ENCODE measurements at regions not wholly inside any gene's neighbourhood (a gene's known extent, or its start where the extent isn't known, plus 50 kb on each side); places are given as distances from the start of the nearest gene placed in this dataset.

DNA sequence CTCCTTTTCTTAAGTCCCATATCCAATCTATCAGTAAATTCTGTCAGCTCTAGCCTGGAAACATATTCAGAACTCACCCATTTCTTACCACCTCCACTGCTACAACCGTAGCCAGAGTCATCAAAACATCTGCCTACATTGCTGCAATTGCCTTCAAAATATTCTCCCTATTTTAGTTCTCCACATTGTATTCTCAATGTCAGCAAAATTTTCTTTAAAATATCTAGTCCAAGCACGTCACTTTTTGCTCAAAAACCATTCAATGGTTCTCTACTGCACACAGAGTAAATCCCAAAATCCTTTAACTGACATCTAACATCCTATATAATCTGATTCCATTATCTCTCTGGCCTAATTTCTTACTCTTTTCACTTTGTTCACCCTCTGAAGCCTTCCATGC is 68.5 kb upstream of the ERBB4 start:
- TF ChIP-seq CTCF (IDR thresholded peaks at IDR 0.05; ENCODE audit: insufficient read depth, low read length, severe bottlenecking) = no peak
- H3K27me3 ChIP-seq (ENCODE audit: control insufficient read depth, insufficient read depth, low read length) = no peaks in the 10 kb centered on the region
- FAIRE-seq (no peak), DNase-seq (ENCODE audit: low read depth) (no peak)
- H3K36me3 ChIP-seq (ENCODE audit: control insufficient read depth, insufficient read depth, low read length) = no peaks in the 10 kb centered on the region
- H3K4me3 ChIP-seq (ENCODE audit: low read depth, low read length) = no peak overlapping the region

- no peak for TF ChIP-seq CTCF (IDR thresholded peaks at IDR 0.05; ENCODE audit: insufficient read depth, low read length, severe bottlenecking)
- FAIRE-seq (no peak), DNase-seq (ENCODE audit: low read depth) (no peak)
- Histone ChIP-seq H3K4me3 (ENCODE audit: low read depth, low read length) (no peak overlapping the region), H3K36me3 (ENCODE audit: control insufficient read depth, insufficient read depth, low read length) (no peaks in the 10 kb centered on the region), H3K27me3 (ENCODE audit: control insufficient read depth, insufficient read depth, low read length) (no peaks in the 10 kb centered on the region)
Measured at GRCh38 chr2:212606232-212606631, 67.6 kb upstream of the ERBB4 start.

DNA sequence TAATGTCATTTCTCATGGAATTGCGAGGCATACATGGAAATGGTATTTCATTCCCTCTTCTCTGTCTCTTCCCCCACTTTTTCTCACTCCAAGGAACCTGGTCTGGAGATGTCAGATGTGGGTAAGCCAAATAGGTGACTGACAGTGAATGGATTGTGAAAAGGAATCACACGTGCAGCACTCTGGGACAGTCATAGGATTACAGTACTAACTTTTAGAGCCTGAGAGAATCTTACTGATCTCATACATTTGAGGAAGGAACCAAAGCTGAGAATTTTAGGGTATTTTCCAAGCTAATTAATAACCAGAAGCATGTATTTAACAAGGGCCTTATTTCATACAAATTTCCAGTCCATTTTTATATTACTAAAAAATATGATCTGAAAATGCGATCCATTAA is 58.1 kb upstream of the ERBB4 start:
- TF ChIP-seq CTCF (IDR thresholded peaks at IDR 0.05; ENCODE audit: insufficient read depth, low read length, severe bottlenecking) = no peak
- DNase-seq (ENCODE audit: low read depth) (no peak), FAIRE-seq (no peak)
- H3K4me3 ChIP-seq (ENCODE audit: low read depth, low read length) = no peak overlapping the region
- H3K36me3 ChIP-seq (ENCODE audit: control insufficient read depth, insufficient read depth, low read length) = no peaks in the 10 kb centered on the region
- H3K27me3 ChIP-seq (ENCODE audit: control insufficient read depth, insufficient read depth, low read length) = no peaks in the 10 kb centered on the region

DNA sequence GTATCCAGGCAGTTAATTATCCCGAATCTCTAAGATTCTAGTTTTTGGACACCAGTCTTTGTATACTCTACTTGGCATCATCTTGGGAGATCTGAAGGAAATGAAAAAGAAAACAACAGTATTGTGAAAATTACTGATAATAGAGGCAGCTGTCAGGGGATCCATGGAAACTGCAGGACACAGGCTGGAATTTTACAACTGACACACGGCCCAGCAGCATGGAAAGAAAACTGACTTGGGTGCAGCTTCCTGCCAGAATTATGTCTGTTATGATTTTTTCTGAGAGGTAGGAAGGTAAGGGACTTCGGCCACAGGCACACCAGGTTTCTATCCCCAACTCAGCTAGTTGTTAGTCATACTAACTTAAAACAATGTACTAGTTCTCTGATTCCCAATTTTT is 57.7 kb upstream of the ERBB4 start:
- H3K36me3 ChIP-seq (ENCODE audit: control insufficient read depth, insufficient read depth, low read length) = no peaks in the 10 kb centered on the region

GRCh38 chr2:212595036-212595654 is 56.5 kb upstream of the ERBB4 start:
- Histone ChIP-seq H3K4me3 (ENCODE audit: low read depth, low read length) (no peak overlapping the region), H3K27me3 (ENCODE audit: control insufficient read depth, insufficient read depth, low read length) (no peaks in the 10 kb centered on the region), H3K36me3 (ENCODE audit: control insufficient read depth, insufficient read depth, low read length) (no peaks in the 10 kb centered on the region)
- peak; percentile 72 for DNase-seq (ENCODE audit: low read depth)
- no peak for FAIRE-seq
- TF ChIP-seq CTCF (IDR thresholded peaks at IDR 0.05; ENCODE audit: insufficient read depth, low read length, severe bottlenecking) = peak; percentile 33

More for the DNA sequence above, 57.7 kb upstream of the ERBB4 start:
- Histone ChIP-seq H3K4me3 (ENCODE audit: low read depth, low read length) (no peak overlapping the region), H3K27me3 (ENCODE audit: control insufficient read depth, insufficient read depth, low read length) (no peaks in the 10 kb centered on the region)
- FAIRE-seq = no peak
- DNase-seq (ENCODE audit: low read depth) = no peak
- TF ChIP-seq CTCF (IDR thresholded peaks at IDR 0.05; ENCODE audit: insufficient read depth, low read length, severe bottlenecking) = no peak

DNA sequence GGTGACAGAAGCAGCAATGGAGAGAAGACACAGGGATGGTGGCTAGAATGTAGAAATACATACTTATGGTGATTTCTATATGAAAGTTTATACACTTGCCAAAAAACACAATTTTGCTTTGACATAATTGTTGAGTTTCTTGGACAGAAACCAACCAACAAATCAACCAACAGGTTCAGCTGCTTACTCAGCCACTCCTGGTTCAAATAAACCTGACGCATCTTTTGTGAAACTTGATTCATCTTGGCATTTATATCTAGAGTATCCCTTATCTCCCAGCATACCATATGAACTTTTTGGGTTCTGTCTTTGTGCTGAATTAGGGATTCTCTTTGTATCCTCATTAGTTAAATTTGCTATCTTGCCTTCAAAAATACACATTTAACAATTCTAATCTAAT is 54.1 kb upstream of the ERBB4 start:
- TF ChIP-seq CTCF (IDR thresholded peaks at IDR 0.05; ENCODE audit: insufficient read depth, low read length, severe bottlenecking) = no peak
- Histone ChIP-seq H3K27me3 (ENCODE audit: control insufficient read depth, insufficient read depth, low read length) (no peaks in the 10 kb centered on the region), H3K4me3 (ENCODE audit: low read depth, low read length) (no peak overlapping the region), H3K36me3 (ENCODE audit: control insufficient read depth, insufficient read depth, low read length) (no peaks in the 10 kb centered on the region)
- FAIRE-seq = no peak
- peak; percentile 82 for DNase-seq (ENCODE audit: low read depth)

Measured in bronchial epithelial cell (primary cell).